Activated T-cell treated with anti-CD3 and anti-CD28 coated beads, Interleukin-2, amount 50 U/mL, for 24 hours (primary cell): ENCODE measurements at regions not wholly inside any gene's neighbourhood (a gene's known extent, or its start where the extent isn't known, plus 50 kb on each side); places are given as distances from the start of the nearest gene placed in this dataset.

Experiments used
- DNase-seq: peaks from one replicate; pipeline ENCODE4 v3.0.0-alpha.2; 2020
- H3K27ac Mint-ChIP-seq: 2 replicates; pipeline ENCODE4 v1.8.0; 2020; ENCODE audit warnings: mild to moderate bottlenecking, mixed read lengths
- H3K27me3 Mint-ChIP-seq: 2 replicates; pipeline ENCODE4 v1.8.0; 2020; ENCODE audit warnings: mixed read lengths
- H3K36me3 Mint-ChIP-seq: 2 replicates; pipeline ENCODE4 v1.8.0; 2020; ENCODE audit warnings: low read depth, mixed read lengths
- H3K4me1 Mint-ChIP-seq: 2 replicates; pipeline ENCODE4 v1.8.0; 2020; ENCODE audit warnings: low read depth, mixed read lengths
- H3K4me3 Mint-ChIP-seq: 2 replicates; pipeline ENCODE4 v1.8.0; 2020; ENCODE audit warnings: mild to moderate bottlenecking, moderate library complexity, mixed read lengths
- H3K9me3 Mint-ChIP-seq: 2 replicates; pipeline ENCODE4 v1.8.0; 2020; ENCODE audit warnings: mixed read lengths

DNA sequence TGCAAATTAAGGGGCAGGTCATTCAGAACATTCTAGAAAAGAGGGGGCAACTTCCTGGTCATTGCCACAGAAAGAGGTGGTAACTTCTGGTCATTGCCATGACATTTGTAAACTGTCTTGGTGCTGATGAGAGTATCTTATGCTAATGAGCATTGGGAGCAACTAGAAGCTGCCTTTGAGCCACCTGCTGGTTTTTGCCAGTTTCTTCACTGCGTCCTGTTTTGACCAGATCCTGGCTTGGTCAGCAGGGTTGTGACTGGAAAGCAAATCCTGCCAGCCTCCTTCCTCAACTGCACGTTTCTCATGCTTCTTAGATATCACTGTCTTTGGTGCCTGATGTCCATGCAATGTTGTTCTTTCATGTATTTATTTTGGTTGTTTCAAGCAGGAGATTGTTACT, 53.2 kb upstream of the SPATA31C2 start:
- no peak for DNase-seq
- Mint-ChIP-seq H3K27ac (no peak overlapping the region), H3K27me3 (peaks cover 33% of the 10 kb centered on the region), H3K9me3 (peaks cover 3% of the 10 kb centered on the region), H3K36me3 (no peaks in the 10 kb centered on the region), H3K4me3 (no peak overlapping the region), H3K4me1 (no peaks in the 10 kb centered on the region)

DNA sequence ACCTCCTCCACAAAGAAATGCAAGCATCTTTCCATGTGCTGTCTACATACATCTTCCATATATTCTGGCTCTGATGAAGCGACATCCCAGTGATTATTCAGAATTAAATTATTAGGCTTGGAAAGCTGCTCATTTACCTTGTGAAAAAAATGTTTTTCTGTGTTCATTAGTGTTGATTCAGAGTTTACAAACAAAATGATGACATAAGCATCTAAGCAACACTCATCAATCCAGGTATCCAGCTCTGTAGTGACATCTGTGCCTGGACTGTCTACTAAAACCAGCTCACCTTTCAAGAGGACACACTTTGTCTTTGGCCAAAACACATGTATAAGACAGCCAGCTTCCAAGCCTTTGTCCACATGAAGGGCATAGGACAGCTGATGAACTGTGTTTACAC, 51.1 kb upstream of the SPATA31C2 start:
- H3K4me3 Mint-ChIP-seq, result no peak overlapping the region
- peaks cover 28% of the 10 kb centered on the region for H3K27me3 Mint-ChIP-seq

More for the DNA sequence above, 51.1 kb upstream of the SPATA31C2 start:
- DNase-seq, result no peak
- no peaks in the 10 kb centered on the region for H3K36me3 Mint-ChIP-seq
- H3K27ac Mint-ChIP-seq, result no peak overlapping the region
- H3K9me3 Mint-ChIP-seq, result peaks cover 3% of the 10 kb centered on the region
- no peaks in the 10 kb centered on the region for H3K4me1 Mint-ChIP-seq
